RPMI8226 (cell line): ENCODE measurements at regions not wholly inside any gene's neighbourhood (a gene's known extent, or its start where the extent isn't known, plus 50 kb on each side); places are given as distances from the start of the nearest gene placed in this dataset.

Experiments
- DNase-seq: peaks from one replicate; pipeline ENCODE4 v3.0.0-alpha.2; 2015

- DNase-seq, result no peak
Measured at GRCh38 chr13:67303661-67304333, 73.7 kb upstream of the PCDH9 start.

- DNase-seq, result no peak
Measured at GRCh38 chr13:67299751-67300150, 69.6 kb upstream of the PCDH9 start.

GRCh38 chr13:67299072-67299635 lies 69.0 kb upstream of the PCDH9 start:
- no peak for DNase-seq

- no peak for DNase-seq
Measured at GRCh38 chr13:67298297-67298696, 68.2 kb upstream of the PCDH9 start.

GRCh38 chr13:67296511-67296910 lies 66.4 kb upstream of the PCDH9 start:
- no peak for DNase-seq

GRCh38 chr13:67292886-67293285 lies 62.8 kb upstream of the PCDH9 start:
- DNase-seq, result no peak

- DNase-seq, result no peak
Measured at GRCh38 chr13:67285611-67286010, 55.5 kb upstream of the PCDH9 start.

- DNase-seq, result no peak
Measured at GRCh38 chr13:67283637-67284036, 53.5 kb upstream of the PCDH9 start.

GRCh38 chr13:67281466-67281865 lies 51.3 kb upstream of the PCDH9 start:
- DNase-seq, result no peak
